Esophagus squamous epithelium (tissue), 5 donors: ENCODE measurements at regions not wholly inside any gene's neighbourhood (a gene's known extent, or its start where the extent isn't known, plus 50 kb on each side); places are given as distances from the start of the nearest gene placed in this dataset.

ENCODE experiments used
- DNase-seq: peaks from one replicate; lab custom pipeline; 2025; lab: John Stamatoyannopoulos, UW
- H3K27ac ChIP-seq, 4 donors: fragments of 200-600 bp; sonication (generic); one replicate each; pipeline ENCODE4 v1.5.1; 2016 to 2019; ENCODE audit warnings: mild to moderate bottlenecking in 1 of 4
- H3K27me3 ChIP-seq, 4 donors: fragments of 200-600 bp; sonication (generic); 1 replicate in 3 of 4; 2 replicates in 1 of 4; pipeline versions ENCODE4 v1.5.1 to v1.6.0; 2017 to 2021; ENCODE audit warnings: antibody characterized with exemption in 1 of 4
- H3K36me3 ChIP-seq, 3 donors: fragments of 200-600 bp; sonication (generic); one replicate each; pipeline ENCODE4 v1.5.1; 2016 to 2019
- H3K4me1 ChIP-seq, 3 donors: fragments of 200-600 bp; sonication (generic); one replicate each; pipeline ENCODE4 v1.5.1; 2017 to 2019
- H3K4me3 ChIP-seq, 4 donors: fragments of 200-600 bp; sonication (generic); 1 replicate in 3 of 4; 2 replicates in 1 of 4; pipeline ENCODE4 v1.5.1; 2016 to 2019; ENCODE audit warnings: mild to moderate bottlenecking in 2 of 4, moderate library complexity in 1 of 4
- H3K9me3 ChIP-seq, 3 donors: fragments of 200-600 bp; sonication (generic); one replicate each; pipeline ENCODE4 v1.5.1; 2016 to 2019
- POLR2A ChIP-seq, 4 donors: fragments of 450-650 bp; IDR thresholded peaks; one replicate each; pipeline ENCODE4 v1.6.1; 2017; ENCODE audit warnings: antibody characterized with exemption in 4 of 4, mild to moderate bottlenecking in 4 of 4, moderate library complexity in 3 of 4
- WGBS, 2 donors: methylation state at CpG; one replicate each; pipeline ENCODE4 v1.1.5; 2018; 5-methylcytosine and 5-hydroxymethylcytosine counted together
- intact Hi-C: fragments of 100-400 bp; cut with DNase I; formaldehyde crosslinking; loops from one replicate; pipeline ENCODE4 v1.15.0; 2022
- TF ChIP-seq, protein P1 (sequence below), 6 experiments: fragments of 450-650 bp in 4 of 6; fragments of 200-600 bp in 2 of 6; sonication (generic) in 2 of 6; IDR thresholded peaks; one replicate each; pipeline ENCODE4 v1.5.1; 2016 to 2019; ENCODE audit warnings: antibody characterized with exemption in 6 of 6, mild to moderate bottlenecking in 4 of 6, moderate library complexity in 4 of 6
- donor health status: DM: yes; HTN: yes; CAD: no.

- Histone ChIP-seq H3K4me1 (peaks cover 0 to 4% (median 0%) of the 10 kb centered on the region in 3 donors), H3K27me3 (peaks cover 0 to 3% (median 0%) of the 10 kb centered on the region in 4 donors), H3K4me3 (no peak overlapping the region), H3K9me3 (no peaks in the 10 kb centered on the region), H3K36me3 (no peaks in the 10 kb centered on the region), H3K27ac (no peak overlapping the region)
- TF ChIP-seq POLR2A (IDR thresholded peaks at IDR 0.05): no peak
- TF ChIP-seq, protein P1, sequence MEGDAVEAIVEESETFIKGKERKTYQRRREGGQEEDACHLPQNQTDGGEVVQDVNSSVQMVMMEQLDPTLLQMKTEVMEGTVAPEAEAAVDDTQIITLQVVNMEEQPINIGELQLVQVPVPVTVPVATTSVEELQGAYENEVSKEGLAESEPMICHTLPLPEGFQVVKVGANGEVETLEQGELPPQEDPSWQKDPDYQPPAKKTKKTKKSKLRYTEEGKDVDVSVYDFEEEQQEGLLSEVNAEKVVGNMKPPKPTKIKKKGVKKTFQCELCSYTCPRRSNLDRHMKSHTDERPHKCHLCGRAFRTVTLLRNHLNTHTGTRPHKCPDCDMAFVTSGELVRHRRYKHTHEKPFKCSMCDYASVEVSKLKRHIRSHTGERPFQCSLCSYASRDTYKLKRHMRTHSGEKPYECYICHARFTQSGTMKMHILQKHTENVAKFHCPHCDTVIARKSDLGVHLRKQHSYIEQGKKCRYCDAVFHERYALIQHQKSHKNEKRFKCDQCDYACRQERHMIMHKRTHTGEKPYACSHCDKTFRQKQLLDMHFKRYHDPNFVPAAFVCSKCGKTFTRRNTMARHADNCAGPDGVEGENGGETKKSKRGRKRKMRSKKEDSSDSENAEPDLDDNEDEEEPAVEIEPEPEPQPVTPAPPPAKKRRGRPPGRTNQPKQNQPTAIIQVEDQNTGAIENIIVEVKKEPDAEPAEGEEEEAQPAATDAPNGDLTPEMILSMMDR (IDR thresholded peaks at IDR 0.05): no peak
- DNase-seq: no peak
- intact Hi-C loops: no loop called here
Observed at GRCh38 chr3:132783152-132783551, 60.9 kb upstream of the NPHP3 start.

- Histone ChIP-seq H3K27ac (no peak overlapping the region), H3K36me3 (no peaks in the 10 kb centered on the region), H3K9me3 (no peaks in the 10 kb centered on the region), H3K27me3 (peaks cover 0 to 3% (median 0%) of the 10 kb centered on the region in 4 donors), H3K4me3 (no peak overlapping the region), H3K4me1 (no peaks in the 10 kb centered on the region)
- WGBS, 2 donors: 77 to 81% methylated on average over 1 of the region's 1 CpG
- no peak for DNase-seq
- intact Hi-C loops: no loop called here
- TF ChIP-seq, protein P1 (IDR thresholded peaks at IDR 0.05): no peak
- no peak for TF ChIP-seq POLR2A (IDR thresholded peaks at IDR 0.05)
Observed at GRCh38 chr3:132781922-132782321, 59.7 kb upstream of the NPHP3 start.

- H3K27me3 ChIP-seq: peaks cover 0 to 3% (median 0%) of the 10 kb centered on the region in 4 donors
- DNase-seq: no peak
- no peaks in the 10 kb centered on the region for H3K4me1 ChIP-seq
- no peaks in the 10 kb centered on the region for H3K9me3 ChIP-seq
- whole genome bisulfite sequencing, 2 donors: 41 to 49% methylated on average over 3 of the region's 3 CpGs
- intact Hi-C loops: no loop called here
- H3K36me3 ChIP-seq: no peaks in the 10 kb centered on the region
- H3K27ac ChIP-seq: no peak overlapping the region
- no peak for TF ChIP-seq POLR2A (IDR thresholded peaks at IDR 0.05)
- TF ChIP-seq, protein P1 (IDR thresholded peaks at IDR 0.05): no peak
- H3K4me3 ChIP-seq: no peak overlapping the region
Observed at GRCh38 chr3:132777171-132777570, 55.0 kb upstream of the NPHP3 start.

- no peak overlapping the region for H3K27ac ChIP-seq
- no peak overlapping the region for H3K4me3 ChIP-seq
- no peaks in the 10 kb centered on the region for H3K27me3 ChIP-seq
- no peaks in the 10 kb centered on the region for H3K9me3 ChIP-seq
- no peaks in the 10 kb centered on the region for H3K36me3 ChIP-seq
- no peak for DNase-seq
- TF ChIP-seq, protein P1 (IDR thresholded peaks at IDR 0.05): no peak
- TF ChIP-seq POLR2A (IDR thresholded peaks at IDR 0.05): no peak
- 70 to 75% methylated on average over 2 of the region's 2 CpGs for WGBS, 2 donors
- intact Hi-C loops: no loop called here
- no peaks in the 10 kb centered on the region for H3K4me1 ChIP-seq
Observed at GRCh38 chr3:132773071-132773619, 50.9 kb upstream of the NPHP3 start.

DNA sequence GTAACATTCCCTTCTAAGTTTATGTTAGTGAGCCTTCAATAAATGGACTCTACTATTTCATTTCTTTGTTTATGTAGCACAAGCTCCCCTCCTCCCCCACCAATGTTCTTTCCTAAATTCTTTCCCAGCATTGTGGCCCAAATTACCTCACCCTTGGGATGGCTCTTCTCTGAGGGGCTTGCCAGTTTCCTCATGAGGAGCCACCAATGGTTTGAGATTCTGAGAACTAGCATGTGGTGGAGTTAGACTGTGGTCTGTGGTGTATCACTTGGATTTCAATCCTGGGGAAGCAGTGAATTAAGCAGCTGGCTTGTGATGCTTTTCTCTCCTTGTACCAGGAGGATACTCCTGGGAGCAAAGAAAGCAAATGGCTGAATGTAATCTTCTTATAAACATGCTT, 50.0 kb upstream of the NPHP3 start:
- Histone ChIP-seq H3K36me3 (no peaks in the 10 kb centered on the region), H3K9me3 (no peaks in the 10 kb centered on the region), H3K27ac (no peak overlapping the region), H3K4me3 (no peak overlapping the region), H3K27me3 (no peaks in the 10 kb centered on the region), H3K4me1 (no peaks in the 10 kb centered on the region)
- intact Hi-C loops: no loop called here
- TF ChIP-seq POLR2A (IDR thresholded peaks at IDR 0.05): no peak
- TF ChIP-seq, protein P1 (IDR thresholded peaks at IDR 0.05): no peak
- DNase-seq: no peak
